ENCODE measurements at regions not wholly inside any gene's neighbourhood (a gene's known extent, or its start where the extent isn't known, plus 50 kb on each side); places are given as distances from the start of the nearest gene placed in this dataset.
"Not testable (repeated sequence)": the region's sequence is repeated elsewhere in the genome, so short reads cannot be mapped to it uniquely, and the experiment has no call there.

- peak in 1 of 2 experiments; percentile 33 for DNase-seq
Observed at GRCh38 chrX:65451663-65452062, 82.9 kb downstream of the LAS1L start.

GRCh38 chrX:65420154-65420553 lies 114.4 kb downstream of the LAS1L start:
- no peak for DNase-seq

GRCh38 chrX:65407662-65408061 lies 126.9 kb downstream of the LAS1L start:
- not testable (repeated sequence) for DNase-seq

- DNase-seq = no peak
Observed at GRCh38 chrX:65407157-65407626, 127.4 kb downstream of the LAS1L start.

- DNase-seq = peak in 1 of 2 experiments; percentile 3
Observed at GRCh38 chrX:65406532-65406931, 128.1 kb downstream of the LAS1L start.

GRCh38 chrX:65392284-65392683 lies 142.3 kb downstream of the LAS1L start:
- no peak for DNase-seq

GRCh38 chrX:65389120-65389519 lies 145.5 kb downstream of the LAS1L start:
- DNase-seq = not testable (repeated sequence)
